ENCODE measurements at regions not wholly inside any gene's neighbourhood (a gene's known extent, or its start where the extent isn't known, plus 50 kb on each side); places are given as distances from the start of the nearest gene placed in this dataset.

DNA sequence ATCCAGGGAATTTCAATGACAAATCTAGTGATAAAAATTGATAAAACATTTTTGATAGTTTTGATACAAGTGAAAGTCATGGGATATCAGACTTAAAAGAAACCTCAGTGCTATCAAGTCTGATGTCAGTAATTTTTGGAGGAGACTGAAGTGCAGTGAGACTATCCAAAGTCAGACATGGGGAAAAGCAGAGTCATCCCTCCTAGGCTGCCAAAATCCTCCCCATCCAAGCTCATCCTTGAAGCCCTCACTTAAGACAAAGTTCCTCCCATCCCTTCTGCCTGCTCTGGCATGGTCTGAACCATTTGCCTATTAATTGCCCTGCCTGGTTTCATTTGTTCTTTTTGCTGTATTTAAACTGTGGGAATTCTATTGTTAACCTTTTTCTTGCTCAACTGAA, 456.9 kb upstream of the UBE2E2 start:
- no peaks in the 10 kb centered on the region for H3K9me1 ChIP-seq (replicated peaks; ENCODE audit: control insufficient read depth, extremely low read depth, insufficient read depth, low read length)
- no peak for DNase-seq (ENCODE audit: low read depth, low spot score)
- peaks cover 3% of the 10 kb centered on the region for H3K9me3 ChIP-seq (replicated peaks; ENCODE audit: control insufficient read depth, insufficient read depth, low read length)
- no peaks in the 10 kb centered on the region for H3K79me2 ChIP-seq (ENCODE audit: control insufficient read depth, insufficient read depth, low read length)
- ChIA-PET CTCF (no interaction called here), POLR2A (no interaction called here)
- intact Hi-C loops (cut with micrococcal nuclease) (no loop called here), dilution Hi-C loops (cut with MboI; ENCODE audit: extremely low pct_ligation_motif_present, low sequenced_read_pairs) (no loop called here)
- TF ChIP-seq FOS (IDR thresholded peaks at IDR 0.05; ENCODE audit: borderline replicate concordance, insufficient read depth, low read length) (no peak), EZH2 (IDR thresholded peaks at IDR 0.05; ENCODE audit: borderline replicate concordance, low read depth, low read length, severe bottlenecking) (no peak), POLR2AphosphoS5 (IDR thresholded peaks at IDR 0.05; ENCODE audit: insufficient read depth, low read depth, low read length) (no peak), JUN (IDR thresholded peaks at IDR 0.05; ENCODE audit: borderline replicate concordance, insufficient read depth, insufficient read length, low read depth) (no peak), MYC (IDR thresholded peaks at IDR 0.05; ENCODE audit: low read depth, low read length) (no peak), GATA2 (IDR thresholded peaks at IDR 0.05; ENCODE audit: insufficient read depth, insufficient read length, low read depth, low read length) (no peak), POLR2A (IDR thresholded peaks at IDR 0.05; ENCODE audit: low read depth, low read length) (no peak)
- TF ChIP-seq, protein P1, sequence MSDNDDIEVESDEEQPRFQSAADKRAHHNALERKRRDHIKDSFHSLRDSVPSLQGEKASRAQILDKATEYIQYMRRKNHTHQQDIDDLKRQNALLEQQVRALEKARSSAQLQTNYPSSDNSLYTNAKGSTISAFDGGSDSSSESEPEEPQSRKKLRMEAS (IDR thresholded peaks at IDR 0.05; ENCODE audit: insufficient read depth, insufficient read length) = no peak
- TF ChIP-seq, protein P2, sequence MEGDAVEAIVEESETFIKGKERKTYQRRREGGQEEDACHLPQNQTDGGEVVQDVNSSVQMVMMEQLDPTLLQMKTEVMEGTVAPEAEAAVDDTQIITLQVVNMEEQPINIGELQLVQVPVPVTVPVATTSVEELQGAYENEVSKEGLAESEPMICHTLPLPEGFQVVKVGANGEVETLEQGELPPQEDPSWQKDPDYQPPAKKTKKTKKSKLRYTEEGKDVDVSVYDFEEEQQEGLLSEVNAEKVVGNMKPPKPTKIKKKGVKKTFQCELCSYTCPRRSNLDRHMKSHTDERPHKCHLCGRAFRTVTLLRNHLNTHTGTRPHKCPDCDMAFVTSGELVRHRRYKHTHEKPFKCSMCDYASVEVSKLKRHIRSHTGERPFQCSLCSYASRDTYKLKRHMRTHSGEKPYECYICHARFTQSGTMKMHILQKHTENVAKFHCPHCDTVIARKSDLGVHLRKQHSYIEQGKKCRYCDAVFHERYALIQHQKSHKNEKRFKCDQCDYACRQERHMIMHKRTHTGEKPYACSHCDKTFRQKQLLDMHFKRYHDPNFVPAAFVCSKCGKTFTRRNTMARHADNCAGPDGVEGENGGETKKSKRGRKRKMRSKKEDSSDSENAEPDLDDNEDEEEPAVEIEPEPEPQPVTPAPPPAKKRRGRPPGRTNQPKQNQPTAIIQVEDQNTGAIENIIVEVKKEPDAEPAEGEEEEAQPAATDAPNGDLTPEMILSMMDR (IDR thresholded peaks at IDR 0.05; ENCODE audit: extremely low read depth in 1 of 2, insufficient read depth in 1 of 2, low read depth in 1 of 2, low read length in 2 of 2) = no peak
- H3K4me1 ChIP-seq (ENCODE audit: control insufficient read depth, extremely low read depth, insufficient read depth, low read length) = no peaks in the 10 kb centered on the region
- H3K27ac ChIP-seq (ENCODE audit: insufficient read depth, low read depth, low read length) = no peak overlapping the region
- no peak overlapping the region for H3K4me3 ChIP-seq (replicated peaks in 1 of 3; ENCODE audit: insufficient read depth in 1 of 3, low read depth in 1 of 3, low read length in 3 of 3)
- BruUV-seq (replicated peaks) = no TSS peak
- FAIRE-seq = no peak
- no peak overlapping the region for H2AFZ ChIP-seq (ENCODE audit: low read depth, low read length)
- H3K27me3 ChIP-seq (ENCODE audit: control insufficient read depth in 2 of 2, insufficient read depth in 2 of 2, low read length in 2 of 2) = no peaks in the 10 kb centered on the region
- no peak overlapping the region for H3K9ac ChIP-seq (replicated peaks; ENCODE audit: extremely low read depth, insufficient read depth, low read length)
- H3K4me2 ChIP-seq (ENCODE audit: insufficient read depth, low read length) = no peak overlapping the region
- H3K36me3 ChIP-seq (ENCODE audit: control insufficient read depth in 2 of 2, extremely low read depth in 1 of 2, insufficient read depth in 2 of 2, low read length in 2 of 2) = no peaks in the 10 kb centered on the region
- no peaks in the 10 kb centered on the region for H4K20me1 ChIP-seq (replicated peaks; ENCODE audit: control insufficient read depth, extremely low read depth, insufficient read depth, low read length)

Measured in endothelial cell of umbilical vein (primary cell).